ENCODE measurements at regions not wholly inside any gene's neighbourhood (a gene's known extent, or its start where the extent isn't known, plus 50 kb on each side); places are given as distances from the start of the nearest gene placed in this dataset.

DNA sequence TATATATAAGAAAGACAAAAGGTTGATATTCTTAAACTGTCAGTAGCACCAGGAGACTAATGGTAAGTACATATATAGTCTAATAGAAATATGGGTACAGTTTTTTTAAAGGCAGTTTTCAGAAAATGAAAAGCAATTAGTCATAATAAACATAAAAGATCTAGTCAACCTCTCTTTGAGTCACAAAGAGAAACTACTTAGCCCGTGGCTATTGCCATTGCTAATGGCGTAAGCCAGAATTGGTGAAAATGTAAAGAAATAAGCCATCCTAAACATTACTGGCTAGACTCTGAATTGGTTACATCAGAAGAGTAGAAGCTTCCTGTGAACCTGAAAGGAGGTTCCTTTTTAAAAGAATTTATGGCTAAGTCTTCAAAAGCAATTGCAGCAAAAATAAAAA, 668.7 kb upstream of the CPEB2 start:
- TF ChIP-seq, protein P1, sequence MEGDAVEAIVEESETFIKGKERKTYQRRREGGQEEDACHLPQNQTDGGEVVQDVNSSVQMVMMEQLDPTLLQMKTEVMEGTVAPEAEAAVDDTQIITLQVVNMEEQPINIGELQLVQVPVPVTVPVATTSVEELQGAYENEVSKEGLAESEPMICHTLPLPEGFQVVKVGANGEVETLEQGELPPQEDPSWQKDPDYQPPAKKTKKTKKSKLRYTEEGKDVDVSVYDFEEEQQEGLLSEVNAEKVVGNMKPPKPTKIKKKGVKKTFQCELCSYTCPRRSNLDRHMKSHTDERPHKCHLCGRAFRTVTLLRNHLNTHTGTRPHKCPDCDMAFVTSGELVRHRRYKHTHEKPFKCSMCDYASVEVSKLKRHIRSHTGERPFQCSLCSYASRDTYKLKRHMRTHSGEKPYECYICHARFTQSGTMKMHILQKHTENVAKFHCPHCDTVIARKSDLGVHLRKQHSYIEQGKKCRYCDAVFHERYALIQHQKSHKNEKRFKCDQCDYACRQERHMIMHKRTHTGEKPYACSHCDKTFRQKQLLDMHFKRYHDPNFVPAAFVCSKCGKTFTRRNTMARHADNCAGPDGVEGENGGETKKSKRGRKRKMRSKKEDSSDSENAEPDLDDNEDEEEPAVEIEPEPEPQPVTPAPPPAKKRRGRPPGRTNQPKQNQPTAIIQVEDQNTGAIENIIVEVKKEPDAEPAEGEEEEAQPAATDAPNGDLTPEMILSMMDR (IDR thresholded peaks at IDR 0.05 in 4 of 5, conservative IDR thresholded peaks at IDR 0.05 in 1 of 5) = no peak
- TF ChIP-seq POLR2A (IDR thresholded peaks at IDR 0.05) = no peak

Measured in gastrocnemius medialis (tissue), 4 donors.